Amniotic epithelial cell (primary cell): ENCODE measurements at regions not wholly inside any gene's neighbourhood (a gene's known extent, or its start where the extent isn't known, plus 50 kb on each side); places are given as distances from the start of the nearest gene placed in this dataset.
"Not testable (repeated sequence)": the region's sequence is repeated elsewhere in the genome, so short reads cannot be mapped to it uniquely, and the experiment has no call there.

Experiments used
- DNase-seq: peaks from one replicate; pipeline ENCODE4 v3.0.0-alpha.2; 2010; ENCODE audit warnings: low read depth

DNA sequence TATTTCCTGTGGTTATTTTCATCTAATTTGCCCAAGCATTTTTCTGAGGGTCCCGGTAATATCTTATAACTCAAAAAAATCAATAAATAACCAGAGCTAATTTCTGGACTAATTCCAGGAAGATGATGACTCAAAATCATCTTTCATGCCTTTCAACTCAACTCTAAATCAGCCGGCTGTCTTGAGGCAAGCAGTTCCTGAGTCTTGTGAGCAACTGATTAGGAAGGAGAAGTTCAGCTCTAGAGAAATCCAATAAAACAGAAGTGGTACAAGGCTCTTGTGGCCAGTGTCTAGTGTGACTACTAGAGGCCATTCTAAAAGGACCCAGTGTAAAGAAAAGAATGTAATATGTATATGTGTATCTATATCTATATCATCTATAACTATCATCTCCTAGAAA lies 890.4 kb downstream of the TRIB2 start:
- DNase-seq = no peak

DNA sequence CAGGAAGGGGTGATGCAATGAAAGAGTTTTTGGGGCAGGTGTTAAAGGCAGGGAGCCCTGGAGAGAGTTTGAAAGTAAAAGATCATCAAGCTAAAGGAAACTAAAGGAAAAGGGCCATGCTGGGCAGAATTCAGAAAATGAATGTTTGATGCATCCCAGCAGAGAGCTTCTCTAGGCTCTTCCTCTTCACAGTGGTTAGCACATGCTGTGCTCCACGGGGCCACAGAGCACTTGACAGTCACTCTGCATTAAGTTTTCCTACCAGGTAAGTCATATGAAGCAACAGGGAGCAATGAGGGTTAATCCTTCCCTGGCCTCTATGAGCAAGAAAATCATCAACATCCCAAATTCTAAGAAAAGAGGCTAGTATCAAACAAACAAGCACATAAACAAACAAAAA lies 895.2 kb downstream of the TRIB2 start:
- DNase-seq = no peak

DNA sequence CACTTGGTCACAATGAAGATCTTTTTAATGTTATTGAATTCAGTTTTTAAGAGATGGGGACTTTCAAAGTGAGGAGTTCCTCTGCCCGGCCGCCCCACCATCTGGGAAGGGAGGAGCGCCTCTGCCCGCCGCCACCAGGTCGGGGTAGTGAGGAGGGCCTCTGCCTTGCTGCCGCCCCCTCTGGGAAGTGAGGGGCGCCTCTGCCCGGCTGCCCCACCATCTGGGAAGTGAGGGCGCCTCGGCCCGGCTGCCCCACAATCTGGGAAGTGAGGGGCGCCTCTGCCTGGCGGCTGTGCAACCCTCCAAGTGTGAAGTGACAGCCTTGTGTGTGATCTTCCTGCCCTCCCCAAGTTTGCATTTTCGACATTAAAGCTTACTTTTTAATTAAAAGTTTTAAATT lies 899.3 kb downstream of the TRIB2 start:
- DNase-seq = no peak

DNA sequence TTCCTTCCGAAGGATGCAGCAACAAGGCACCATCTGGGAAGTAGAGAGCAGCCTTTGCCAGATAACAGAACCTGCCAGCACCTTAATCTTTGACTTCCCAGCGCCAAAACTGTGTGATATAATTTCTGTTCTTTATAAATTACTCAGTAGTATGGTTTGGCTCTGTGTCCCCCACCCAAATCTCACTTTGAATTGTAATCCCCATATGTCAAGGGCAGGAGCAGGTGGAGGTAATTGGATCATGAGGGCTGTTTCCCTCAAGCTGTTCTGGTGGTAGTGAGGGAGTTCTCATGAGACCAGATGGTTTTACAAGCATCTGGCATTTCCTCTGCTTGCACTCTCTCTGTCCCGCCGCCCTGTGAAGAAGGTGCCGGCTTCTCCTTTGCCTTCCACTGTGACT lies 899.9 kb downstream of the TRIB2 start:
- no peak for DNase-seq

DNA sequence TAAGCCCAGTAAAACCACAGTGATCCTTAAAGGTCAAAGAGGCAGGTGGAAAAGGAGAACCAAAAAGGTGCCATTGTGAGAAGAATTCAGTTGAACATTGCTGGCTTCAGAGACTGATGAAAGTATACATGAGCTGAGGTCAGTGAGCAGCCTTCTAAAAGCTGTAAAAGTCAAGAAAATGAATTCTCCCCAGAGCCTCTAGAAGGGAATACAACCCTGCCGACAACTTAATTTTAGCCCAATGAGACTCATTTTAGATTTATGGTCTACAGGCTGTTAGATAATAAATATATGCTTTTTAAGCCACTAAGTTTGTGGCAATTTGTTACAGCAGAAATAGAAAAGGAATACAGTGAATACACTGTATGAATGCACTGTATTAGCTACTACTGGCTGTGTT lies 911.4 kb downstream of the TRIB2 start:
- DNase-seq = no peak

DNA sequence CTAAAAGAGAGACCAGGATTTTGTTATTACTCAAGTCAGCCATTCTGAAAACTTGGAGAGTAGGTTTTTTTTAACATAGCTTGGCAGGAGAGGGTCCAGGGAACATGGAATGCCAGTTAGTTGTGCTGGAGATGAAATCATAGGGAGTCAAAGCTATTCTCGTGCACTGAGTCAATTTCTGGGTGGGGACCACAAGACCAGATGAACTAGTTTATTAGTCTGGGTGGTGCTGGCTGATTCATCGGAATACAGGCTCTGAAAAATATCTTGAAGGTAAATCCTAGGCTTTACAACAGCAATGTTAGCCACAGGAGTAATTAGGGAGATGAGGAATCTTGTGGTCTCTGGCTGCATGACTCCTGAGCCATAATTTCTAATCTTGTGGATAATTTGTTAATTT lies 921.4 kb downstream of the TRIB2 start:
- no peak for DNase-seq

DNA sequence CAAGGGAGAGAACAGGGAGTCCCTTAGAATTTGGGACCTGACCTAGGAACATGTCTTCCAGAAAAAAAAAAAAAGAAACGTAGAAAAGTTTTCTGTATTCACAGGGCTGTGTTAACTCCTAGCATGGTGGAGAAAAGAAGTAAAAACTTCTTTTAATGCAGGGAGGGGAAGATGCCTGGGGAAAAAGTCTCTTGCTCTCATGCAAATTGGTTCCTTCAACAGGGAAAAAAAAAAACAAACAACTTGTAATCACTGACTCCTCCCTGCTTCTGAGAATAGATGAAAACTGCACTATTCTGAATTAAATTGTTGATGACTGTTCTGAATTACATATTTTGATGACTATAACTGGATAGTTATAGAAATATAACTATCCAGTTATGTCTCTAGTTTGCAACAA lies 933.2 kb downstream of the TRIB2 start:
- DNase-seq = no peak

DNA sequence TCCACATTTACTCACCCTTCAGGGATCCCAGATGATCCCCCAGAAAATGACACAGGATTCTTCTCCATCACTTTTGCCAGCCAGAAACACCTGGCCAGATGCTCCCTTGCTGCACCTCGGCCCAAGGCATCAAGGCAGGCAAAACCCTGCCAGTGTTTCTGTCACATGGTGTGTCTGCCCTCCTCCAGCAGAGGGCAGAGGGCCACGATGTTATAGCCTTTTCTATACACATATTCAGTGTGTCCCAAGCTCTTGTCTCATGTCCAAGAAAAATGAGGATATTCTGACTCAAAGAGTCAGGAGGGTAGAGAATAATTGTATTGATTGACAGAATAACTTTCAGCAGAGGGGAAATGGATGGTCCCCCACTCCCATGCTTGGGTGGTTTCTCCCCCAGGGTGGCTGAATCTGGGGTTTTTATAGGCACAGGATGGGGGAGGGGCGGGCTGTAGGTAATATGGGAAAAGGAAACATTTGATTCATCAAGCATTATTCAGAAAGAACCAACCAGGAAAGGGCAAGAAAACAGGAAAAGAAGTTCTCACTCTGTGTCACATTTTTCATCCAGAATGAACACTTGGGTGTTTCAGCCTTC lies 933.9 kb downstream of the TRIB2 start:
- DNase-seq = no peak

DNA sequence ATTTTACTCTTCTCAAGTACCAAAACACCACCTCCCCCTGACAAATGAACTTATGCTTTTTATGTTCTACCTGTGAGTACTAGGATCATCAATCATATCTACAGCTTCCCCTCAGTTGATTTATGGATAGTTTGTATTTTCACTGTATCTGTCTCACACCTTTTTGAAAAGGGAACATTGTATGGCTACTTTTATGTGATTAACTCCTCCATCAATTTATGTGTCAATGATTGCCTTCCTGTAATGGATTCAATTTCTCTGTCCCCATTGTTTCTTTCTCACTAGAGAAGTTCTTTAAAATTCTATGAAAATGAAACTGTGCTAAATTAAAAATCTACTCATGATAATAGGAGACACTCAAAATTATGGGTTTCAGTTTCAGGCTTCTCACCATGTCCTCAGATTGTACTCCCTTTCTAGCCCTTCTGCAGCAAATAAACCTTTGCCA lies 935.0 kb downstream of the TRIB2 start:
- no peak for DNase-seq

DNA sequence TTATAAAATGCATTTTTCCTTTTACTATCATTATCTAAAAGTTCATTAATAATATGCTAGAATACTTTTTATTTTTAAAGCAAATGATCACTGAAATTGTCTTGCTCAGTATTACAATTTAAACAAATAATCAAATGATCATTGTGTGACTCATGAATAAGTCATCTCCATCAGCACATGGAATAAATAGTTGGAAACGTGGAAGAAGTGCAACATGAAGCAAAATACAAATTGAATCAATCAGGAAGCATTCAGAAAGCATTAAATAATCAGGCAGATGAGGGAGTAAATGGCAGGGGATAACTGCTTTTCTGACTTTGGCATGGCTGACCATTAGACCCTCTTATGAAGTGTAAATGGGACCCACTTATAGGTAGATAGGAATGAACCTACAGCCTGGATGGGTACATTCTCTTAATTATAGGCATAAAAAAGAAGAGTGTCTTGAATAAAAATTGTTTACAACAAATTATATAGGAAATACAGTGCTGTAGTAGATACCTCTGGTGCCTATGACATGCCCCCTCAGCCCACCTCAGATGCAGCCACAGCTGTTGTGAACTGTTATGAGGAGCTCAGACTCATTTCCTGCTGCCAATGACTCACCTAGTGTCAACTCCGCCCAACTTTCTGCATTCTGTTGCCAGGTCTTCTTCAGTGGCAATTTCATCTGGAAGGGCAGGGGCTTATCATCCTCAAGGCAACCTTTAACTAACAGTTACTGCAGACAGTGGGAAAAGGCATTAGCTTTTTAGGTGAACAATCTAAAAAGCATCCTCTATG lies 936.0 kb downstream of the TRIB2 start:
- DNase-seq = no peak

DNA sequence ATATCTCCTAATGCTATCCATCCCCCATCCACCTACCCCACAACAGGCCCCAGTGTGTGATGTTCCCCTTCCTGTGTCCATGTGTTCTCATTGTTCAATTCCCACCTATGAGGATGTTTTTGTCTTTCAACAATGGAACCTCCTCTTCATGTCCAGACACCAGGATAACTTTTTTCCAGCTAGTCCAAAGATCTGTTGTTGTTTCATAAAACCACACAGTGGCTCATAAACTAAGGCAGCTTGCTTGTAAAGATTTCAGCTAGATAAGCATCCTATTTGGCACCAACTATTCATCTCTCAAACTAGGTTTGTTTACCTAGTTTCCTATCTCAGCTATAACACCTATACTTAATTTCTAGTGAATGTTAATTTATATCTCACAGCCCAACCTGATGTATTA lies 937.7 kb downstream of the TRIB2 start:
- no peak for DNase-seq

DNA sequence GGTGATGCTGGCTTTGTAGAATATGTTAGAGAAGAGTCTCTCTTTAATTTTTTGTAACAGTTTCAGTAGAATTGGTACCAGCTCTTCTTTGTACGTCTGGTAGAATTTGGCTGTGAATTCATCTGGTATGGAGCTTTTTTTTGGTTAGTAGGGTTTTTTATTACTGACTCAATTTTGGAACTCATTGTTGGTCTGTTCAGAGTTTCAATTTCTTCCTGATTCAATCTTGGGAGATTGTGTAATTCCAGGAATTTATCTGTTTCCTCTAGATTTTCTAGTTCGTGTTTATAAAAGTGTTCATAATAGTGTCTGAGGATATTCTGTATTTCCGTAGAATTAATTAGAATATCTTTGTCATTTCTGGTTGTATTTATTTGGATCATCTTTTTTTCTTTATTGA lies 943.5 kb downstream of the TRIB2 start:
- DNase-seq = no peak

DNA sequence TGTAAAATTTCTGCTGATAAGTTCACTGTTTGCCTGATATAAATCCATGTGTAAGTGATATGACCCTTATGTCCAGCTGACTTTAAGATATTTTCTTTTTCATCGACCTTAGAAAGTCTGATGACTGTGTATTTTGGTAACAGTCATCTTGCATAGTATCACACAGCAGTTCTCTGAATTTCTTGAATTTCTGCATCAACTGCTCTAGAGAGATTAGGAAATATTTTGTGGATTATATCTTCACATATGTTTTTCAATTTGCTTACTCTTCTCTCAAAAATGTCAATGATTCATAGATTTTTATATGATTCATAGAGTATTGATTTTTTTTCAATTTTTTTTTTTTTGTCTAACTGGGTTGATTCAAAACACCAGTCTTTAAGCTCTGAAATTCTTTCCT lies 945.3 kb downstream of the TRIB2 start:
- no peak for DNase-seq

DNA sequence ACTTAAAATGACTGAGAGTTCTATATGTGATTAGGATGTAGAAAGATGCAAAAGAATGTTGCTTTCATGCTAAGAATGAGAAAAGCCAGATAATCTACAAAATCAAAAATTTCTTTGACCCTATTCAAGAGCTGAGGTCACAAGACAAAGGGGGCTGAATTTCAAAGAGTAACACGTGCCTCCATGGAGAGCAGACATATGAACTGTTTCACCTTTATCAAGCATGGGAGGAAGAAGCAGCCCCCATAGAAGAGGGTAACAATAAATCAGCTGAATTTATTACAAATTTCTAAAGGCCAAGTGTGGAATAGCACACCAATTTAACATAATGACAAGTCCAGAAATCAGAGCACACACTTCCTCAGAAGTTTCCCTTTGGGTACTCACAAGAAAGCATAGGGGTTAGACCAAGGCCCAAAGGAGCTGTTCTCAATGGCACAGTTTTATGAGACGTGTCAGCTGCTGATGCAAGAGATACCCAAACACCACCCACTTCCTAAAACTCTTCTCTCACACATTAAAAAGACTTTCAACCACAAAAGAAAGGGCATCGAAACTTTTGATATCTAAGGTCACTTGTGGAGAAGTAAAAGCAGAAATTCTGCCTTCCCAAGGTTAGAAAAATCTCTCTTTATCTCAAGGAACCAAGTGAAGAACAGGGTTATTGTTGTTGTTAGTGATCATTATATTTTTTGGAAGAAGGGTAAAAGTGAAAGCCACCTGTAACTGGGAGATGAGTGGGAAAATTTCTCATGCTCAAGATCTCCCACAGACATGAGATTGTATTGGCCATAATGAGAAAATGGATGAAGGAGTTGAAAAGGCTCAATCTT lies 950.1 kb downstream of the TRIB2 start:
- no peak for DNase-seq

DNA sequence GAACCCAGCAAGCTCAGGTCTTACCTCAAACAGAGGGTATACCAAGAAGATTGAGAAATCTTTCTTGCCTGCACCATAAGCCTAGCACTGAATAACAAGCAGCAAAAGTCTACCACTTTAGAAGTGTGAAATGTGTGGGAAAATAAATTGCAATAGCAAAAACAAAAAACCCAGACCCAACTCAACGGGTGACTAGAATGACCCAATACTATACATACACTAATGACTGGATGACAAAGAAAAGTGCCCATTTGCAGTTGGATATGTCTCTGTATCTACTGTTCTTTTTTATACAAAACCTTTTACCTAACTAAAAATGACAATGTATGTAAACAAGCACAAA lies 950.6 kb downstream of the TRIB2 start:
- DNase-seq = no peak

DNA sequence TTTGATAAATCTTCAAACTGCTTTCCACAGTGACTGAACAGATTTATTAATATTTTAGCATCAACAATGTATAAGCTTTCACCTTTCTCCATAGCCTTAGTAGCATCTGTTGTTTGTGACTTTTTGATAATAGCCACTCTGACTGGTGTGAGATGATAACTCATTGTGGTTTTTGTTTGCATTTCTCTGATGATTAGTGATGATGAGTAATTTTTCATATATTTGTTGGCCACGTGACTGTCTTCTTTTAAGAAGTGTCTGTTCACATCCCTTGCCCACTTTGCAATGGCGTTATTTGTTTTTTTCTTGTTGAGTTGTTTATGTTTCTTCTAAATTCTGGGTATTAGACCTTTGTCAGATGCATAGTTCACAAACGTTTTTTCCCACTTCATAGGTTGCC lies 952.9 kb downstream of the TRIB2 start:
- no peak for DNase-seq

DNA sequence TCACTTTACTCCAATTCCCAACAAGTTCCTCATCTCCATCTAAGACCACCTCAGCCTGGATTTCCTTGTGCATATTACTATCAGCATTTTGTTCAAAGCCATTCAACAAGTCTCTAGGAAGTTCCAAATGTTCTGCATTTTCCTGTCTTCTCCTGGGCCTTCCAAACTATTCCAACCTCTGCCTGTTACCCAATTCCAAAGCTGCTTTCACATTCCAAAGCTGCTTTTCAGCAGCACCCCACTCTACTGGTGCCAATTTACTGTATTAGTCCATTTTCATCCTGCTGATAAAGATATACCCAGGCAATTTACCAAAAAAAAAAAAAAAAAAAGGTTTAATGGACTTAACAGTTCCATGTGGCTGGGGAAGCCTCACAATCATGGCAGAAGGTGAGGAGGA lies 957.1 kb downstream of the TRIB2 start:
- DNase-seq = not testable (repeated sequence)

DNA sequence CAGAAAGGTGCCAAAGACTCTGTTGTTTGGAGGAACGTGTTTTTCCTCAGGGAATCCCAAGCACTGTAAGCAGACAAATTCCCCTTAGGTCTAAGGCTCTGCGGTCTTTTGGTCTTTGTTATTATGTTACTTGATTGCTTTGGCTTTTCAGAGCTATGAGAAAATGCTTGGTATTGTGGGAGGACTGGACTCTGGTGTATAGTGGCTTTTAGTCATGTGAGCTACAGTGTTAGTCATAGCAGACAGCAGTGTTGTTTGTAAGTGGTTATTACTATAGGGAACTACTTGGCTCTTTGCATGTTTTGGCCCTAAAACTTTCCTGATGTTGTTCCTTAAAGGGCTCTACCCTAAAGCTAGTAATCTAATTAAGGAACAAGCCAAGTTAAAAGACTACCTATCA lies 956.2 kb upstream of the LRATD1 start:
- DNase-seq = no peak

DNA sequence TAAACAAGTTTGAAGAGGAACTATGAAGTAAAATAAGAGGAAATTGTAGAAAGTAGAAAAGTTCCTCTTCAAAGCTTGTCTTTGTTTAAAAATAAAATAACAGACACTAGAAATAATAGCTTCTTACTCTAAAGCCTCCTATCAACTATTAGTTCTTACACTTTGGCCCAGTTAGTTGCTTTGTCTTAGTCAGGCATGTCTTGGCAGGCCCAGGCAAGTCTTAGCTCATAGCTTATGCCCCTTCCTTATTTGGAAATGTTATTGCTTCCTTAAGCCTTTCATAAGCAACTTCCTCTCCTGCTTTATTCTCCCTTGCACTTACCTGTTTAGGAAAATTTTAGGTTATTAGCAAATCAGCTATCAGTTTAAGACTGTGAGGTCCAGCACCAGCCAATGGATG lies 950.6 kb upstream of the LRATD1 start:
- no peak for DNase-seq

DNA sequence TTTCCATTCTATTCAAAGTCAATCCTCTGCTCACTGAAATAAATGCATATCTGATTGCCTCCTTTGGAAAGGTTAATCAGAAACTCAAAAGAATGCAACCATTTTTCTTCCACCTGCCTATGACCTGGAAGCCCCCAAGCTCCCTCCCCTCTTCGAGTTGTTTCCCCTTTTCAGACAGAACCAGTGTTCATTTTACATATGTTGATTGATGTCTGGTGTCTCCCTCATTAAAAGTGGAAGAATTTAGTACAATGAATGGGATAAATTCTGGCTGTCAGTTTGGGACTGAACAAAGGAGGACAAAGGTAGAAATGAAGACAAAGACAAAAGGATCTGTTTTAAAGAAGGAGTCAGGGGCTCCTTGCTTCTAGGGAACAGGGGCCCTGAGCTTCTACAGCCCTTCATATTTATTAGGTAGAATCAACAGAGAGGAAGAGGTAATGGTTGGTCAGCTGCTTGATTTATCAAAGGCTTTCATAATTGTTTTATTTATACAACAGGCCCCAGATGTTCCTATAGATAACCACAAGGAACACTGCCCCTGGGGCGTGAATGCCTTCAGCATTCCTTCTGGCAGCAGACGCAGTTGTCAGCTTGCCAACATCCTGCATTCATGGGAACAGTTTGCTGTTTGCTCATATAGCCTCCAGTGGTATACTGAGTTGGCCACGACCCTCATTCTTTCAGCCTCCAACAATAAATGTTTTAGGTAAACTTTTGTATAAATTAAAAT lies 949.8 kb upstream of the LRATD1 start:
- DNase-seq = no peak

DNA sequence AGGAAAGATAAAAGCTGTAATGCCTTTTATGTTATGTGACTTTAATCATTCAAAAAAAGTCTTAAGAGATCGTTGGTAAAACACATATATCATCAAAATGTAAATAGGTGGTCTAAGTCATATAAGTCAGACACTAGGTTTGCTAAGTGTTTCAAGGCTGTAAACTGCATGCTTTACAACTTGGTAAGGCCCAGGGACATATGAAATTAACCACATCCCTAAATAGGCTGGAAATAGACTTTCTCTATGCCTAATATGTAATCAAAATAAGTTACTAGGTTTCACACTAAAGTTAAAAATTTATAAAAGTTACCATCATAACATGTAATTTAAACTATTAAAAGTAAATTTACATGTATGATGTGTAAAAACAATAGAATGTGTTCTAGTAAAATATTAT lies 946.3 kb upstream of the LRATD1 start:
- DNase-seq = no peak

DNA sequence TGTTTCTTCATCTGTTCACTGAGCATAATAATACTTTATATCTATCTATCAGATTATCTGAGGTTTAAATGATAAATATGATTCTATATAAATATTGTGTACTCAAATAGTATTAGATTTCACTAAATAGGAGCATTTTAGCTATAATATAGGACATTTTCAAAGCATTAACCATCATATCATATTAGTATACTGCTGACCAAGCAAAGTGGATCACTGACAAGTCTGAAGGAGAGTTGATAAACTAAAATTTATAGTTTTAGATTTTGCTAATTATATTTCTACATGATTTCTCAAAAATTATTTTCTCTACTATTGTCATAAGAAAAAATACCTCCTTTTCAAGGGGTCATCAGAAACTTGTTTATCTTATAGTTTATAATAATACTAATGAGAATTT lies 937.8 kb upstream of the LRATD1 start:
- DNase-seq = no peak

DNA sequence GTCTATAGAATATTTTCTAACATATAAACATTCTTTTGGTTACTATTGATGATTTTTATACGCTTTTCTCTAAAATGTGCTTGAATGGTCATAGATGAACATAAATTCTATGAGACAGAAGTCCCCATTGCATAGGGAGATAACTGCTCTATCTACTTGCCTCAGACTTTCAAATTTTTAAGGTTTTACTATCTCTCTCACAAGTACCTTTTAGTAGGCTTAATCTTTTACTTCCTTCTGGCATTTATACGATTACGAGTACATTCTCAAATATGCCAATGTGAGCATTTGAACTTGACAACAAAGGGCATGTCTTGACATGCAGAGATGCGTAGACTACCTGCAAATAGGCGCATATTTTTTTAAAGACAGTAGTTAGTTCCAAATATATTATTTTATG lies 935.9 kb upstream of the LRATD1 start:
- no peak for DNase-seq
